VCaP (cell line): ENCODE measurements at regions not wholly inside any gene's neighbourhood (a gene's known extent, or its start where the extent isn't known, plus 50 kb on each side); places are given as distances from the start of the nearest gene placed in this dataset.

ENCODE experiments used
- H3K27ac ChIP-seq: fragments of 450-650 bp; 2 replicates; pipeline ENCODE4 v1.5.1; 2017
- CTCF ChIP-seq: fragments of 450-650 bp; conservative IDR thresholded peaks from 2 replicates; pipeline ENCODE4 v1.5.1; 2017; ENCODE audit warnings: mild to moderate bottlenecking, moderate library complexity

- no peak overlapping the region for H3K27ac ChIP-seq
- TF ChIP-seq CTCF = no peak
These were observed 654.5 kb downstream of the TOX3 start for GRCh38 chr16:51892293-51893007.

GRCh38 chr16:51888534-51888933 lies 658.4 kb downstream of the TOX3 start:
- TF ChIP-seq CTCF = no peak
- H3K27ac ChIP-seq = no peak overlapping the region

GRCh38 chr16:51888016-51888415 lies 658.9 kb downstream of the TOX3 start:
- no peak for TF ChIP-seq CTCF
- no peak overlapping the region for H3K27ac ChIP-seq

GRCh38 chr16:51886456-51886855 lies 660.5 kb downstream of the TOX3 start:
- no peak overlapping the region for H3K27ac ChIP-seq
- TF ChIP-seq CTCF = no peak

GRCh38 chr16:51884773-51885172 lies 662.2 kb downstream of the TOX3 start:
- no peak overlapping the region for H3K27ac ChIP-seq
- no peak for TF ChIP-seq CTCF

GRCh38 chr16:51881731-51882130 lies 665.2 kb downstream of the TOX3 start:
- TF ChIP-seq CTCF = no peak
- no peak overlapping the region for H3K27ac ChIP-seq

GRCh38 chr16:51880776-51881175 lies 666.2 kb downstream of the TOX3 start:
- no peak overlapping the region for H3K27ac ChIP-seq
- TF ChIP-seq CTCF = no peak
